Choroid plexus epithelial cell (primary cell): ENCODE measurements at regions not wholly inside any gene's neighbourhood (a gene's known extent, or its start where the extent isn't known, plus 50 kb on each side); places are given as distances from the start of the nearest gene placed in this dataset.

Experiments used
- DNase-seq: peaks from one replicate; pipeline ENCODE4 v3.0.0-alpha.2; 2010; ENCODE audit warnings: low read depth
- H3K4me3 ChIP-seq: 2 replicates; pipeline ENCODE4 v1.5.1; 2011; ENCODE audit warnings: low read depth, mild to moderate bottlenecking, control low read depth, low read length, moderate library complexity
- CTCF ChIP-seq: conservative IDR thresholded peaks from 2 replicates; pipeline ENCODE4 v1.5.1; 2011; ENCODE audit warnings: low read depth, mild to moderate bottlenecking, control low read depth, inconsistent platforms, low read length, moderate library complexity

- H3K4me3 ChIP-seq = no peak overlapping the region
- no peak for DNase-seq
- TF ChIP-seq CTCF = no peak
Measured at GRCh38 chr14:37851054-37851453, 255.6 kb downstream of the TTC6 start.

- no peak for DNase-seq
- H3K4me3 ChIP-seq = no peak overlapping the region
- no peak for TF ChIP-seq CTCF
Measured at GRCh38 chr14:37855871-37856270, 260.4 kb downstream of the TTC6 start.

GRCh38 chr14:37857774-37858266, 262.4 kb downstream of the TTC6 start:
- H3K4me3 ChIP-seq = no peak overlapping the region
- no peak for TF ChIP-seq CTCF
- no peak for DNase-seq

GRCh38 chr14:37858733-37859132, 263.3 kb downstream of the TTC6 start:
- no peak overlapping the region for H3K4me3 ChIP-seq
- no peak for DNase-seq
- TF ChIP-seq CTCF = no peak

GRCh38 chr14:37859177-37859576, 263.7 kb downstream of the TTC6 start:
- no peak for TF ChIP-seq CTCF
- H3K4me3 ChIP-seq = no peak overlapping the region
- DNase-seq = no peak

- no peak for TF ChIP-seq CTCF
- H3K4me3 ChIP-seq = no peak overlapping the region
- no peak for DNase-seq
Measured at GRCh38 chr14:37862263-37862662, 266.8 kb downstream of the TTC6 start.

GRCh38 chr14:37864128-37864527, 268.7 kb downstream of the TTC6 start:
- DNase-seq = no peak
- no peak for TF ChIP-seq CTCF
- H3K4me3 ChIP-seq = no peak overlapping the region
